WTC11 (cell line): ENCODE measurements at regions not wholly inside any gene's neighbourhood (a gene's known extent, or its start where the extent isn't known, plus 50 kb on each side); places are given as distances from the start of the nearest gene placed in this dataset.

ENCODE experiments used
- SP1 ChIP-seq: sonication (generic); formaldehyde crosslinking; conservative IDR thresholded peaks from 2 replicates; pipeline ENCODE4 v1.8.1; 2022; ENCODE audit warnings: missing genetic modification reagents
- TEAD4 ChIP-seq: sonication (generic); formaldehyde crosslinking; IDR thresholded peaks from 2 replicates; pipeline ENCODE4 v1.8.0; 2022; ENCODE audit warnings: mild to moderate bottlenecking, missing genetic modification reagents
- ZBTB21 ChIP-seq: sonication (generic); formaldehyde crosslinking; IDR thresholded peaks from 2 replicates; pipeline ENCODE4 v1.8.1; 2023; ENCODE audit warnings: mild to moderate bottlenecking, missing genetic modification reagents, borderline replicate concordance
- ZNF423 ChIP-seq: fragments of 250-450 bp; sonication (Bioruptor Pico); IDR thresholded peaks from 2 replicates; pipeline ENCODE4 v2.1.2; 2022; ENCODE audit warnings: mild to moderate bottlenecking, moderate library complexity
- TF ChIP-seq, protein P1 (sequence below): fragments of 200-600 bp; IDR thresholded peaks from 2 replicates; pipeline ENCODE4 v1.8.0; 2022; ENCODE audit warnings: antibody characterized with exemption
- TF ChIP-seq, protein P2 (sequence below): sonication (generic); formaldehyde crosslinking; IDR thresholded peaks from 2 replicates; pipeline ENCODE4 v1.8.0; 2023; ENCODE audit warnings: missing genetic modification reagents, mild to moderate bottlenecking, borderline replicate concordance
- TF ChIP-seq, protein P3 (sequence below): sonication (generic); formaldehyde crosslinking; IDR thresholded peaks from 2 replicates; pipeline ENCODE4 v1.8.0; 2022; ENCODE audit warnings: mild to moderate bottlenecking, missing genetic modification reagents
- TF ChIP-seq, protein P4 (sequence below): sonication (generic); formaldehyde crosslinking; IDR thresholded peaks from 2 replicates; pipeline ENCODE4 v1.8.0; 2023; ENCODE audit warnings: missing genetic modification reagents
- TF ChIP-seq, protein P5 (sequence below): sonication (generic); formaldehyde crosslinking; IDR thresholded peaks from 2 replicates; pipeline ENCODE4 v1.8.1; 2022; ENCODE audit warnings: mild to moderate bottlenecking, moderate library complexity, missing genetic modification reagents
- TF ChIP-seq, protein P6 (sequence below): fragments of 250-450 bp; sonication (Bioruptor Pico); IDR thresholded peaks from 2 replicates; pipeline ENCODE4 v2.1.2; 2022; ENCODE audit warnings: mild to moderate bottlenecking, moderate library complexity

DNA sequence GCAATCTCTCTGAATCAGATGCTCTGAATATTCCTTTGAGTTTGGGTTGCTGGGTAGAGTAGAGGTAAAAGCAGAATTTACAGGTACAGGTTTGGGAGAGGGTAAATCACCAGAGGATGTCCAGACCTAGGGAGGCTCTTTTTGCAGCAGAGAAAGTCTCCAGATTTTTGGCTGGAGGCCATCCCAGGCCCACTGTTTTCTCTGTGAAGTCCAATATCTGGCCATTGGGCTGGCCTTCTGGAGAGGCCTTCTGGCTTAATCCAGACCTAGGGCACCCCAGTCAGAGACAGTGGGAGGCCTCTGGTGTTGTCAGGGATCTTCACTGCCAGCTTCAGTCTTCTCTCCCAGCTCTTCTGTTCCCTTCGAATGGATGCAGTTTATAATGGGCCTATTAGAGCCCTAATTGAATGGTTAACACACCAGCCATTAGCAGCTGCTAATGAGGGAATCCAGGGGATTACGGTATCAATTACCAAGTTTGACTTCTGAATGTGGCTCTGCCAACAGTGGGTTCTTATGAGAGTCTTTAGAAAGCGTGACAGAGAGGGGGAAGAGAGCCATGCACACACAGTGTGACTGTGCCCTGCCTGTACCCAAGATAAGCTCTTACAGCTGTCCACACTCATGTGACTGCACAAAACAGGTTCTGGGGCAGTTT, 183.1 kb downstream of the EMP1 start:
- TF ChIP-seq, protein P1, sequence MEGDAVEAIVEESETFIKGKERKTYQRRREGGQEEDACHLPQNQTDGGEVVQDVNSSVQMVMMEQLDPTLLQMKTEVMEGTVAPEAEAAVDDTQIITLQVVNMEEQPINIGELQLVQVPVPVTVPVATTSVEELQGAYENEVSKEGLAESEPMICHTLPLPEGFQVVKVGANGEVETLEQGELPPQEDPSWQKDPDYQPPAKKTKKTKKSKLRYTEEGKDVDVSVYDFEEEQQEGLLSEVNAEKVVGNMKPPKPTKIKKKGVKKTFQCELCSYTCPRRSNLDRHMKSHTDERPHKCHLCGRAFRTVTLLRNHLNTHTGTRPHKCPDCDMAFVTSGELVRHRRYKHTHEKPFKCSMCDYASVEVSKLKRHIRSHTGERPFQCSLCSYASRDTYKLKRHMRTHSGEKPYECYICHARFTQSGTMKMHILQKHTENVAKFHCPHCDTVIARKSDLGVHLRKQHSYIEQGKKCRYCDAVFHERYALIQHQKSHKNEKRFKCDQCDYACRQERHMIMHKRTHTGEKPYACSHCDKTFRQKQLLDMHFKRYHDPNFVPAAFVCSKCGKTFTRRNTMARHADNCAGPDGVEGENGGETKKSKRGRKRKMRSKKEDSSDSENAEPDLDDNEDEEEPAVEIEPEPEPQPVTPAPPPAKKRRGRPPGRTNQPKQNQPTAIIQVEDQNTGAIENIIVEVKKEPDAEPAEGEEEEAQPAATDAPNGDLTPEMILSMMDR = no peak
- TF ChIP-seq, protein P2, sequence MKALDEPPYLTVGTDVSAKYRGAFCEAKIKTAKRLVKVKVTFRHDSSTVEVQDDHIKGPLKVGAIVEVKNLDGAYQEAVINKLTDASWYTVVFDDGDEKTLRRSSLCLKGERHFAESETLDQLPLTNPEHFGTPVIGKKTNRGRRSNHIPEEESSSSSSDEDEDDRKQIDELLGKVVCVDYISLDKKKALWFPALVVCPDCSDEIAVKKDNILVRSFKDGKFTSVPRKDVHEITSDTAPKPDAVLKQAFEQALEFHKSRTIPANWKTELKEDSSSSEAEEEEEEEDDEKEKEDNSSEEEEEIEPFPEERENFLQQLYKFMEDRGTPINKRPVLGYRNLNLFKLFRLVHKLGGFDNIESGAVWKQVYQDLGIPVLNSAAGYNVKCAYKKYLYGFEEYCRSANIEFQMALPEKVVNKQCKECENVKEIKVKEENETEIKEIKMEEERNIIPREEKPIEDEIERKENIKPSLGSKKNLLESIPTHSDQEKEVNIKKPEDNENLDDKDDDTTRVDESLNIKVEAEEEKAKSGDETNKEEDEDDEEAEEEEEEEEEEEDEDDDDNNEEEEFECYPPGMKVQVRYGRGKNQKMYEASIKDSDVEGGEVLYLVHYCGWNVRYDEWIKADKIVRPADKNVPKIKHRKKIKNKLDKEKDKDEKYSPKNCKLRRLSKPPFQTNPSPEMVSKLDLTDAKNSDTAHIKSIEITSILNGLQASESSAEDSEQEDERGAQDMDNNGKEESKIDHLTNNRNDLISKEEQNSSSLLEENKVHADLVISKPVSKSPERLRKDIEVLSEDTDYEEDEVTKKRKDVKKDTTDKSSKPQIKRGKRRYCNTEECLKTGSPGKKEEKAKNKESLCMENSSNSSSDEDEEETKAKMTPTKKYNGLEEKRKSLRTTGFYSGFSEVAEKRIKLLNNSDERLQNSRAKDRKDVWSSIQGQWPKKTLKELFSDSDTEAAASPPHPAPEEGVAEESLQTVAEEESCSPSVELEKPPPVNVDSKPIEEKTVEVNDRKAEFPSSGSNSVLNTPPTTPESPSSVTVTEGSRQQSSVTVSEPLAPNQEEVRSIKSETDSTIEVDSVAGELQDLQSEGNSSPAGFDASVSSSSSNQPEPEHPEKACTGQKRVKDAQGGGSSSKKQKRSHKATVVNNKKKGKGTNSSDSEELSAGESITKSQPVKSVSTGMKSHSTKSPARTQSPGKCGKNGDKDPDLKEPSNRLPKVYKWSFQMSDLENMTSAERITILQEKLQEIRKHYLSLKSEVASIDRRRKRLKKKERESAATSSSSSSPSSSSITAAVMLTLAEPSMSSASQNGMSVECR (CRISPR knock-in tag) = no peak
- TF ChIP-seq SP1 (CRISPR knock-in tag) = no peak
- no peak for TF ChIP-seq TEAD4 (CRISPR knock-in tag)
- TF ChIP-seq, protein P3, sequence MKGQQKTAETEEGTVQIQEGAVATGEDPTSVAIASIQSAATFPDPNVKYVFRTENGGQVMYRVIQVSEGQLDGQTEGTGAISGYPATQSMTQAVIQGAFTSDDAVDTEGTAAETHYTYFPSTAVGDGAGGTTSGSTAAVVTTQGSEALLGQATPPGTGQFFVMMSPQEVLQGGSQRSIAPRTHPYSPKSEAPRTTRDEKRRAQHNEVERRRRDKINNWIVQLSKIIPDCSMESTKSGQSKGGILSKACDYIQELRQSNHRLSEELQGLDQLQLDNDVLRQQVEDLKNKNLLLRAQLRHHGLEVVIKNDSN (CRISPR knock-in tag) = no peak
- no peak for TF ChIP-seq ZNF423 (CRISPR knock-in tag)
- TF ChIP-seq ZBTB21 = no peak
- TF ChIP-seq, protein P4, sequence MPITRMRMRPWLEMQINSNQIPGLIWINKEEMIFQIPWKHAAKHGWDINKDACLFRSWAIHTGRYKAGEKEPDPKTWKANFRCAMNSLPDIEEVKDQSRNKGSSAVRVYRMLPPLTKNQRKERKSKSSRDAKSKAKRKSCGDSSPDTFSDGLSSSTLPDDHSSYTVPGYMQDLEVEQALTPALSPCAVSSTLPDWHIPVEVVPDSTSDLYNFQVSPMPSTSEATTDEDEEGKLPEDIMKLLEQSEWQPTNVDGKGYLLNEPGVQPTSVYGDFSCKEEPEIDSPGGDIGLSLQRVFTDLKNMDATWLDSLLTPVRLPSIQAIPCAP = no peak
- TF ChIP-seq, protein P5, sequence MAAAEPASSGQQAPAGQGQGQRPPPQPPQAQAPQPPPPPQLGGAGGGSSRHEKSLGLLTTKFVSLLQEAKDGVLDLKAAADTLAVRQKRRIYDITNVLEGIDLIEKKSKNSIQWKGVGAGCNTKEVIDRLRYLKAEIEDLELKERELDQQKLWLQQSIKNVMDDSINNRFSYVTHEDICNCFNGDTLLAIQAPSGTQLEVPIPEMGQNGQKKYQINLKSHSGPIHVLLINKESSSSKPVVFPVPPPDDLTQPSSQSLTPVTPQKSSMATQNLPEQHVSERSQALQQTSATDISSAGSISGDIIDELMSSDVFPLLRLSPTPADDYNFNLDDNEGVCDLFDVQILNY (CRISPR knock-in tag) = no peak
- TF ChIP-seq, protein P6, sequence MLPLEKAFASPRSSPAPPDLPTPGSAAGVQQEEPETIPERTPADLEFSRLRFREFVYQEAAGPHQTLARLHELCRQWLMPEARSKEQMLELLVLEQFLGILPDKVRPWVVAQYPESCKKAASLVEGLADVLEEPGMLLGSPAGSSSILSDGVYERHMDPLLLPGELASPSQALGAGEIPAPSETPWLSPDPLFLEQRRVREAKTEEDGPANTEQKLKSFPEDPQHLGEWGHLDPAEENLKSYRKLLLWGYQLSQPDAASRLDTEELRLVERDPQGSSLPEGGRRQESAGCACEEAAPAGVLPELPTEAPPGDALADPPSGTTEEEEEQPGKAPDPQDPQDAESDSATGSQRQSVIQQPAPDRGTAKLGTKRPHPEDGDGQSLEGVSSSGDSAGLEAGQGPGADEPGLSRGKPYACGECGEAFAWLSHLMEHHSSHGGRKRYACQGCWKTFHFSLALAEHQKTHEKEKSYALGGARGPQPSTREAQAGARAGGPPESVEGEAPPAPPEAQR (CRISPR knock-in tag) = no peak
